HG03432 (cell line): ENCODE measurements at regions not wholly inside any gene's neighbourhood (a gene's known extent, or its start where the extent isn't known, plus 50 kb on each side); places are given as distances from the start of the nearest gene placed in this dataset.
"Not testable (repeated sequence)": the region's sequence is repeated elsewhere in the genome, so short reads cannot be mapped to it uniquely, and the experiment has no call there.

Source experiments
- ATAC-seq: cut with Tn5 transposase; IDR thresholded peaks from one replicate; pipeline ENCODE4 v1.9.1; 2021; ENCODE audit warnings: mild to moderate bottlenecking, moderate library complexity; ENCODE audit not compliant: unreplicated experiment

- ATAC-seq, result no peak
These were observed 359.5 kb upstream of the FAM98A start for GRCh38 chr2:33958591-33958990.

GRCh38 chr2:33949371-33949770 lies 350.3 kb upstream of the FAM98A start:
- ATAC-seq, result no peak

- no peak for ATAC-seq
These were observed 347.1 kb upstream of the FAM98A start for GRCh38 chr2:33946193-33946592.

DNA sequence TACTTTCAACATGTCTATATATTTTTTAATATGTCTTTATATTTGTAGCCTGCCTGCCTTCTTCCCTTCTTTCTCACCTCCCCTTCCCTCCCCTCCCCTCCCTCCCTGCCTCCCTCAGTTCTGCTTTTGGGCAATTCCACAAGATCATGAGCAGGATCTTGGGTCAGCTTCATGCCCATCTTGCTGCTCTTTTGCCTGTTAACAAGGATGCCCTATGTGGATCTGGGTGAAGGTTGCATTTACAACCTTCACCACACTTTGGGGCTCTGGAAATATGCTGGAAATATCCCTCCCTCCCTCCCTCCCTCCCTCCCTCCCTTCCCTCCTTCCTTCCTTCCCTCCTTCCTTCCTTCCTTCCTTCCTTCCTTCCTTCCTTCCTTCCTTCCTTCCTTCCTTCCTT lies 334.1 kb upstream of the FAM98A start:
- no peak for ATAC-seq

DNA sequence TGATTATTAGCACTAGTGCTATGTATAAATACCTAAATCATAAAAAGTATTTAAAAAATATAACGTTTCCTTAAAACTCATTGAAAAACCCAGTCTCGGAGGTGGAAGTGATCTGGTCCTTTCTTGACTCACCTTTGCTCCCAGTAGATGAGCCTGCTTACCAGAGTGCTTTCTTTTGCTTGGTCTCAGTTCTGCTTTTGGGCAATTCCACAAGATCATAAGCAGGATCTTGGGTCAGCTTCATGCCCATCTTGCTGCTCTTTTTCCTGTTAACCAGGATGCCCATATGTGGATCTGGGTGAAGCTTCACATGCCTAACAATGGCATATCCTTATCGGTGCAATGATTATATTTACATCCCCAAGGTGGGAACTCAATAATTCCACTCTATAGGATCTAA lies 332.1 kb upstream of the FAM98A start:
- ATAC-seq, result no peak

DNA sequence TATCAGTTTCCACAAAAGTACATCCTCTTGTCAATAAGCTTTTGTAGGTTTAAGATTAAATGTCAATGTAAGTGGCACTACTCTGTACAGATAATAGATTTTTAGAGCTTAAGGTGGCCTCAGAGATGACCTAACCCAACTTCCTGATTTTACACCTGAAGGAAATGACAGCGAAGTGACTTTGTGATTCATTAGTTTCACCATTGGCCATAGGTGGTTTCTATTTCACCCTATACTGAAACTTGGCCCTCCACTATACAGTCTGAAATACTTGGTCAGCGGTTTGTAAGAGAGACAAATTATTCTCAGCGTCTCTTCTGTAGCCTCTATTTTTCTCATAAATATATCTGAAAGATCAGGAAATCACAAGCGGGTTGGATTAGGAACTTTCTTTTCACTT lies 330.4 kb upstream of the FAM98A start:
- ATAC-seq, result peak; percentile 97

- ATAC-seq, result no peak
These were observed 328.7 kb upstream of the FAM98A start for GRCh38 chr2:33927756-33928155.

- no peak for ATAC-seq
These were observed 326.2 kb upstream of the FAM98A start for GRCh38 chr2:33925311-33925710.

GRCh38 chr2:33924586-33925169 lies 325.6 kb upstream of the FAM98A start:
- ATAC-seq, result no peak

- ATAC-seq, result no peak
These were observed 318.2 kb upstream of the FAM98A start for GRCh38 chr2:33917252-33917651.

DNA sequence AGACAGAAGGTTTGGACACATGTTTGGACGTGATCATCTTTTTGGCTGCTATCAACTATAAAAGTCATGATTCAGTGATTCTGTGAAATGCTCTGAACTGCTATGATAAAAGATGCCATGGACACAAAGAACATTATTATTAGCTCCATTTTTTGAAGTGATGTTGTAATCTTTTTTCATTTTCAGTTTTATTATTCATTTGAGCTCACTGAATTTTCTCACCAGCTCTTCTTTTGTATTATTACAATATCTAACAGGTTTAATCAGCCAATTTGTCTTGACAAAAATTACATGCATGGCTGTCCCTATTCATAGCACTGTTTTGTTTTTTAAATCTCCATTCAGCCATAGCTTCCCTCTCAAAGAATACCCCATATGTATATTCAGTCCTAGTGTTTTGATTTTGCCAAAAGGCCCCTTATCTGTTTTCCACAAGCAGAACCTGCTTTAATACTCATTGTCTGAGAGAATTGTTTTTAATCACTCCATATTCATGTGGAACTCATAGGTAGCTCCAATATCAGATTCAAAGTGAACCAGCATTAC lies 314.0 kb upstream of the FAM98A start:
- no peak for ATAC-seq

- ATAC-seq, result no peak
These were observed 312.2 kb upstream of the FAM98A start for GRCh38 chr2:33911327-33911726.

- no peak for ATAC-seq
These were observed 311.0 kb upstream of the FAM98A start for GRCh38 chr2:33909945-33910695.

GRCh38 chr2:33907866-33908265 lies 308.8 kb upstream of the FAM98A start:
- ATAC-seq, result no peak

- not testable (repeated sequence) for ATAC-seq
These were observed 307.0 kb upstream of the FAM98A start for GRCh38 chr2:33906129-33906528.

DNA sequence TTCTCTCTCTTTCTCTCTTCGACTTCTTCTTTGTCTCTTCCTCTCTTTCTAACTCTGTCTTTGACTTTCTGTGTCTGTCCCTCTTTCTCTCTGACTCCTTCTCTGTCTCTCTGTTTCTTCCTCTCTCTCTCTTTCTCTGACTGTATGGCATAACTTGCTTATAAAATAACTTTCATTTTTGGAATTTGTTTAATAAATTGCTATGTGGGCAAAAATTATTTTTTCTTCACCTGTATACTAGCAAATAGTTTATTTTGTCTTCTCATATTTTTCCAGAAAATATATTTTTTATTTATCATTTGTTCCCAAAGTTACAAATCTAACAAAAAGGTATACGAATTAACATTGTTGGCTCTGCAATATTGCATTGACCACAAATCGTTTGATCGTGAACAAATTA lies 305.7 kb upstream of the FAM98A start:
- no peak for ATAC-seq

GRCh38 chr2:33903701-33904100 lies 304.6 kb upstream of the FAM98A start:
- ATAC-seq, result no peak

- ATAC-seq, result no peak
These were observed 304.1 kb upstream of the FAM98A start for GRCh38 chr2:33903215-33903614.

DNA sequence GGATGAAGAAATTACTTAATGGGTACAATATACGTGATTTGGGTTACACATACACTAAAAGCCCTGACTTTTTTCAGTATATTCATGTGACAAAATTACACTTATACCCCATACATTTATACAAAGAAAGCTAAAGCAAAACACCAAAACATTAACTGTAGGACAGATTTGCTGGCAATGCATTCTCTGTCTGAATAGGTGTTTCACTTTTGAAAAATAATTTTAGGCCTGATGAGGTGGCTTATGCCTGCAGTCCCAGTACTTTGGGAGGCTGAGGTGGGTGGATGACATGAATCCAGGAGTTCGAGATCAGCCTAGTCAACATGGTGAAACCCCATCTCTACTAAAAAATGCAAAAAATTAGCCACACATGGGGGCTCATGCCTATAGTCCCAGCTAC lies 301.5 kb upstream of the FAM98A start:
- no peak for ATAC-seq

GRCh38 chr2:33897741-33898140 lies 298.6 kb upstream of the FAM98A start:
- ATAC-seq, result no peak

- no peak for ATAC-seq
These were observed 294.7 kb upstream of the FAM98A start for GRCh38 chr2:33893824-33894223.

DNA sequence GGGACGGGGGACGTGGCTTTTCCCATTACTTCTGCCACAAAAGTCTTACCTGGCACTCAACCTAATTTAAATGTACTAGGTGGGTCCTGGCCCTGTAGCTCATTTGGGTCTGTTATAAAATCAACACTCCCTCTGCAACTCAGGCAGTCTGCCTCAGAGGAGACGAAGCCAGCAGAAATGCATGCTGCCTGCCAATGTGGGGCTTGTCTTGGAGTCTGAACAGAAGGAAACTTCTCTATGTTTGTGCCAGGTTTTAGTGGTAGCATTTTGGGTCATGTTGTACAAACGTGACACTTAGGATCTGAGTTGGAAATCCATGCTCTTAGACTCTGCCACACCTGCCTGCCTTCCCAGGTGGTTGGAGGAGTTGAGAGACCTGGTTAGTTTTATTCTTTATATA lies 292.5 kb upstream of the FAM98A start:
- no peak for ATAC-seq

GRCh38 chr2:33890686-33891085 lies 291.6 kb upstream of the FAM98A start:
- no peak for ATAC-seq
